ENCODE measurements at regions not wholly inside any gene's neighbourhood (a gene's known extent, or its start where the extent isn't known, plus 50 kb on each side); places are given as distances from the start of the nearest gene placed in this dataset.

- no peak overlapping the region for H3K18ac ChIP-seq (ENCODE audit: extremely low read depth, low read length)
- no peaks in the 10 kb centered on the region for H3K23me2 ChIP-seq (ENCODE audit: low read depth, low read length)
- H3K79me2 ChIP-seq (ENCODE audit: control insufficient read depth in 1 of 2, insufficient read depth in 2 of 2, low read length in 2 of 2), result no peaks in the 10 kb centered on the region
- no peak for FAIRE-seq
- H3K4ac ChIP-seq (replicated peaks; ENCODE audit: insufficient read length, low read depth, low read length), result no peak overlapping the region
- H4K20me1 ChIP-seq (replicated peaks in 1 of 2; ENCODE audit: control insufficient read depth in 1 of 2, insufficient read depth in 2 of 2, low read length in 2 of 2), result no peaks in the 10 kb centered on the region
- no peak overlapping the region for H2BK120ac ChIP-seq (replicated peaks; ENCODE audit: low read depth, low read length)
- H2BK15ac ChIP-seq (ENCODE audit: low read length), result no peak overlapping the region
- no peak overlapping the region for H2BK12ac ChIP-seq (ENCODE audit: low read depth, low read length)
- no peak overlapping the region for H3K56ac ChIP-seq (replicated peaks; ENCODE audit: insufficient read length, low read depth, low read length)
- H2BK20ac ChIP-seq (ENCODE audit: low read length), result no peak overlapping the region
- no peak overlapping the region for H4K8ac ChIP-seq (ENCODE audit: extremely low read depth, insufficient read depth, low read length)
- H3K27me3 ChIP-seq (replicated peaks in 1 of 4; ENCODE audit: control insufficient read depth in 3 of 4, extremely low read depth in 1 of 4, insufficient read depth in 3 of 4, low read length in 3 of 4), result no peaks in the 10 kb centered on the region
- no peak overlapping the region for H3K4me3 ChIP-seq (ENCODE audit: extremely low read depth in 1 of 4, insufficient read depth in 2 of 4, low read depth in 3 of 4, low read length in 4 of 4)
- no peak overlapping the region for H4K5ac ChIP-seq (ENCODE audit: insufficient read length, low read depth, low read length)
- no peak for DNase-seq (ENCODE audit: low read depth in 1 of 2, low spot score in 2 of 2)
- H3K79me1 ChIP-seq (ENCODE audit: low read depth, low read length), result no peaks in the 10 kb centered on the region
- H3K9ac ChIP-seq (replicated peaks in 1 of 4; ENCODE audit: extremely low read depth in 1 of 4, low read depth in 3 of 4, low read length in 3 of 4), result no peak overlapping the region
- TF ChIP-seq JUN (IDR thresholded peaks at IDR 0.05; ENCODE audit: low read depth, low read length) (no peak), RAD21 (IDR thresholded peaks at IDR 0.05 in 1 of 2, conservative IDR thresholded peaks at IDR 0.05 in 1 of 2; ENCODE audit: low read depth in 2 of 2, low read length in 2 of 2) (no peak), ASH2L (IDR thresholded peaks at IDR 0.05; ENCODE audit: low read length) (no peak), BACH1 (IDR thresholded peaks at IDR 0.05; ENCODE audit: low read length) (no peak), TAF7 (optimal IDR thresholded peaks at IDR 0.05; ENCODE audit: borderline replicate concordance, low read depth, low read length) (no peak), RXRA (IDR thresholded peaks at IDR 0.05; ENCODE audit: insufficient read depth, low read depth, low read length) (no peak), SUZ12 (IDR thresholded peaks at IDR 0.05; ENCODE audit: low read length) (no peak), JUND (IDR thresholded peaks at IDR 0.05; ENCODE audit: low read length) (no peak), POU5F1 (IDR thresholded peaks at IDR 0.05; ENCODE audit: low read depth, low read length) (no peak), HDAC6 (IDR thresholded peaks at IDR 0.05; ENCODE audit: low read depth, low read length) (no peak), CTBP2 (IDR thresholded peaks at IDR 0.05; ENCODE audit: borderline replicate concordance, insufficient read depth, insufficient read length, low read length) (no peak)
- H2AK5ac ChIP-seq (ENCODE audit: low read depth, low read length), result no peak overlapping the region
- H2BK5ac ChIP-seq (ENCODE audit: low read depth, low read length), result no peak overlapping the region
- H3K27ac ChIP-seq (ENCODE audit: low read depth, low read length), result no peak overlapping the region
- H3K23ac ChIP-seq (ENCODE audit: insufficient read length), result no peak overlapping the region
- H4K91ac ChIP-seq (replicated peaks; ENCODE audit: insufficient read length, low read length), result no peak overlapping the region
- ChIA-PET POLR2A (ENCODE audit: partially characterized antibody) (no interaction called here), CTCF (ENCODE audit: partially characterized antibody) (no interaction called here)
- no peaks in the 10 kb centered on the region for H3K36me3 ChIP-seq (ENCODE audit: control insufficient read depth in 2 of 4, insufficient read depth in 4 of 4, low read length in 3 of 4)
- no peak overlapping the region for H3K4me2 ChIP-seq (ENCODE audit: insufficient read depth in 1 of 2, low read depth in 2 of 2, low read length in 2 of 2)
- WGBS, 2 experiments (ENCODE audit: extremely low coverage in 1 of 2, insufficient coverage in 1 of 2, insufficient read length in 1 of 2, insufficient replicate concordance in 2 of 2, low coverage in 1 of 2, low lambda C conversion rate in 2 of 2, missing lambda C conversion rate in 1 of 2), result 93% methylated on average over 3 of the region's 3 CpGs; no CpG with 5 or more reads in 1 of the 2 experiments
- peaks cover 0 to under 1% (median 0%) of the 10 kb centered on the region in 4 experiments; a peak in 1 of 7 replicates for H3K4me1 ChIP-seq (replicated peaks in 1 of 4; ENCODE audit: control insufficient read depth in 3 of 4, insufficient read depth in 4 of 4, low read length in 3 of 4)
- no peaks in the 10 kb centered on the region for H3K9me3 ChIP-seq (ENCODE audit: insufficient read depth in 2 of 2, low read depth in 1 of 2, low read length in 1 of 2)
- no peak overlapping the region for H2AFZ ChIP-seq (ENCODE audit: low read length)
- H3K14ac ChIP-seq (ENCODE audit: insufficient read length), result no peak overlapping the region
Observed at GRCh38 chr9:26418480-26418879, 474.1 kb downstream of the CAAP1 start.
